Heart left ventricle (tissue), 13 donors: ENCODE measurements at regions not wholly inside any gene's neighbourhood (a gene's known extent, or its start where the extent isn't known, plus 50 kb on each side); places are given as distances from the start of the nearest gene placed in this dataset.

Experiments
- CTCF ChIP-seq, 12 donors: fragments of 200-600 bp; sonication (generic) in 4 of 12; IDR thresholded peaks; one replicate each; pipeline versions ENCODE4 v1.5.0 to v1.8.0; 2018 to 2022; ENCODE audit warnings: antibody characterized with exemption in 12 of 12, mild to moderate bottlenecking in 5 of 12
- POLR2A ChIP-seq, 2 donors: fragments of 450-650 bp; IDR thresholded peaks; one replicate each; pipeline ENCODE4 v1.6.1; 2017; ENCODE audit warnings: antibody characterized with exemption in 2 of 2, mild to moderate bottlenecking in 2 of 2, moderate library complexity in 2 of 2
- donor health status: ischemic (EF 13 %, LVEDD 7.1; RV severe dilation, severe dysfunction).
- donor health status: DM: no; HTN: yes; CAD: no.
- donor health status: DM: no; HTN: no; CAD: no.
- donor health status: ischemic (EF 25% LVEDD 6.9; RV normal size, moderate dysfunction).
- donor health status: ischemic (EF 25% LVEDD 5.7; RV mildly dilated, moderate dysfunction).
- donor health status: ischemic (EF 35%, LVEDD 5.7; RV mildly dilated, moderate dysfunction).
- donor health status: nonischemic (EF 11% LVEDD 7.7; RV severe dilation, severe dysfunction).
- donor health status: DM: yes; HTN: yes; CAD: no.
- donor health status: PGD.
- donor health status: ischemic (EF 29% LVEDD 5.4; RV normal size, mild dysfunction).
- donor health status: nonischemic (EF 23%, LVEDD 6.1; RV moderate dilation, normal function).

- TF ChIP-seq CTCF (IDR thresholded peaks at IDR 0.05) (no peak), POLR2A (IDR thresholded peaks at IDR 0.05) (no peak)
Observed at GRCh38 chr2:163466331-163467250, 269.2 kb downstream of the FIGN start.
